PFSK-1 (cell line): ENCODE measurements at regions not wholly inside any gene's neighbourhood (a gene's known extent, or its start where the extent isn't known, plus 50 kb on each side); places are given as distances from the start of the nearest gene placed in this dataset.

Experiments
- POLR2AphosphoS5 ChIP-seq: IDR thresholded peaks from 2 replicates; pipeline ENCODE4 v1.6.1; 2012; ENCODE audit warnings: low read depth, mild to moderate bottlenecking, control low read depth, low read length, moderate library complexity
- TAF1 ChIP-seq: IDR thresholded peaks from 2 replicates; pipeline ENCODE4 v1.6.1; 2012; ENCODE audit warnings: low read length, control low read depth, borderline replicate concordance; ENCODE audit not compliant: insufficient read depth

DNA sequence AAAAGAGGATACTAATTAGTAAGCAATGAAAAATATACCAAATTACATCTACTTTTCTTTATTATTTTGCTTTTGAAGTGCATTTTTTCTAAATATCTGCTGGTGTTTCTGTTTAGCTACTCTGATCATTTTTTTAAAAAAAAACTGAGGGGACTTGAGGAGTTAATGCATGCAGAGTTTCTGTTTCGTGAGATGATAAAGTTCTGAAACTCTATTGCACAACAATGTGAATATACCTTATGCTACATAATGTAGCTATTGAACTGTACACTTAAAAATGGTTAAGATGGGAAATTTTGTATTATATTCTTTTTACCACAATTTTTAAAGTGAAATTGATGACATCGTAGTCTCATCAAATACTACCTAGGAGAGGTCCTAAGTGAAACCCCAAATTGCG, 288.3 kb upstream of the NR4A3 start:
- no peak for TF ChIP-seq TAF1
- TF ChIP-seq POLR2AphosphoS5: no peak
